ENCODE measurements at regions not wholly inside any gene's neighbourhood (a gene's known extent, or its start where the extent isn't known, plus 50 kb on each side); places are given as distances from the start of the nearest gene placed in this dataset.

DNA sequence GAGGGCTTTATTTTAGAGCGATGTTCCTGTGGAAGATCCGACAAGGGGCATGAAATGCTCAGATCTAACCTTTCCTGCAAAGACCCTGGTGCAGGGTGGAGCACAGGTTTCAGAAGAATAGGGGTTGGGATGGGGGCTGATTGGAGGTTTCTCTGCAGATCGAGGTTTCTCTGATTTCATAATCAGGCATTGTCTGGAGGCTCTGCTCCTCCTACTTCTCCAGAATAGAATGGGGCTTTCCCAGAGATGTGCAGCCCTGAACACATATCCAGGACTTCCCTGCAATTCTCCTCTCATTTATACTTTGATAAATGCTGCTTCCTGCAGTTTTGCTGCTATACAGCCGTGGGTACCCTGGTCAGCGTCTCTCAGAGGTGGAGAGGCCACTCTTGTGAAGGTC is 397.6 kb upstream of the BOD1L1 start:
- H3K4me1 Mint-ChIP-seq (ENCODE audit: low read depth) = no peaks in the 10 kb centered on the region
- no peak overlapping the region for H3K27ac Mint-ChIP-seq
- no peaks in the 10 kb centered on the region for H3K27me3 Mint-ChIP-seq (ENCODE audit: low read depth)
- H3K9me3 Mint-ChIP-seq = no peaks in the 10 kb centered on the region
- H3K4me3 Mint-ChIP-seq = no peak overlapping the region
- DNase-seq (ENCODE audit: low spot score) = no peak
- no peaks in the 10 kb centered on the region for H3K36me3 Mint-ChIP-seq (ENCODE audit: low read depth)

- Mint-ChIP-seq H3K4me3 (no peak overlapping the region), H3K27ac (no peak overlapping the region), H3K9me3 (no peaks in the 10 kb centered on the region), H3K4me1 (ENCODE audit: low read depth) (no peaks in the 10 kb centered on the region), H3K27me3 (ENCODE audit: low read depth) (no peaks in the 10 kb centered on the region), H3K36me3 (ENCODE audit: low read depth) (no peaks in the 10 kb centered on the region)
- no peak for DNase-seq (ENCODE audit: low spot score)
Measured at GRCh38 chr4:14025891-14026290, 398.4 kb upstream of the BOD1L1 start.

DNA sequence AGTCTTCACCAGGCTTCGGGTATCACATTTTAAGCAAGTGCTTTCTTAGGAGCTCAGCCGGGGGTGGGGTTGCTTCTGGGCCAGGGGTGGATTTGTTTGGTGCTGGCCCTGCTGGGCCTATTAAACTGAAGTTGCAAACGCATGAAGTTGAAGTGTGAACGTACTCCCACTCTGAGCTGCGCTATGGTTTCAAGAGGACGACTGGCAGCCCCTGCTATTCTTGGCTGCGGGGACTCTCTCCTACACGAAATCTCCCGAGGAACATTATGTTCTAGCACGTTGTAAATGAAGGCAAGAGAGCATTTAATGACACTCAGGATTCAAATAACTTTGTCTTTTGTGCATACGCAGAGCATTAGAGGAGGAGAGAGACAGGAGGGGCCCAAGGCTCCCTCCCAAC is 401.3 kb upstream of the BOD1L1 start:
- Mint-ChIP-seq H3K4me1 (ENCODE audit: low read depth) (no peaks in the 10 kb centered on the region), H3K27me3 (ENCODE audit: low read depth) (no peaks in the 10 kb centered on the region), H3K27ac (no peak overlapping the region), H3K36me3 (ENCODE audit: low read depth) (no peaks in the 10 kb centered on the region), H3K4me3 (no peak overlapping the region), H3K9me3 (no peaks in the 10 kb centered on the region)
- no peak for DNase-seq (ENCODE audit: low spot score)

DNA sequence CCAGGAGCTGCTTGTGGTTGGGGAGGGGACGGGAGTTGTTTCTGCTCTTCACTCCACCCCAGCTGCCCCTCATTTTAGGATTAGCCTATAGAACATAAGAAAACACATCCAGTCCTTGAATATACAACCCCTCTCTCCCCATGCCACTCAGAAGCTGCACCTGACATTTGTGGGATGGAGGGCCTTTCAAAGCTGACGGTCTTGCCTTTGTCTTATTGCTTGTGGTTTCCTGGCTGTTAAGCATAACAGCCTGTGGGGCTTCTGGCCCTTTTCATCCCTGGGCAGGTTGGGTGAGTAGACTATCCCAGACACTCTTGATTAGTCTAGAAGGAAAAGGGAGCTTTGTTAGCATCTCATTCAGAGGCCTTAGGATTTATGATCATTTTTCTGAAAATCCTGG is 407.6 kb upstream of the BOD1L1 start:
- Mint-ChIP-seq H3K9me3 (no peaks in the 10 kb centered on the region), H3K4me3 (no peak overlapping the region), H3K27ac (no peak overlapping the region), H3K36me3 (ENCODE audit: low read depth) (no peaks in the 10 kb centered on the region), H3K27me3 (ENCODE audit: low read depth) (no peaks in the 10 kb centered on the region), H3K4me1 (ENCODE audit: low read depth) (no peaks in the 10 kb centered on the region)
- DNase-seq (ENCODE audit: low spot score) = no peak

DNA sequence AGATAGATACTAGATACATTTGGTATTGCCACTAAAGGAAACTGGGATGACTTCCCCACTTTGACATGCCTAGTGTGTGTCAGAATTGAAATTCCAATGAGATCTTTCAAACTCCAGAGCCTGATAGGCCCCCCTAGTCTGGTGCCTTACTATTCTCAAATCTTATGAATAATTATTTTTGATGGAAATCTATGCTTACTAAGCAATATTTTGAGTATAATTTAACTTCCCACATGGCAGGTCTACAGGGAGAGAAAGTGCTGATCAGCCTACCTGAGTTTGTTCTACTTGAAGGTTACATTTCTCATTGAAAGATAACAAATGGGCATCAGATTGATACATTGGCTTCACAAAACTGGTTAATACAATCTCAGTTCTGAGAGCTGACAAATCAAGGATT is 415.7 kb upstream of the BOD1L1 start:
- no peak overlapping the region for H3K27ac Mint-ChIP-seq
- no peak for DNase-seq (ENCODE audit: low spot score)
- no peak overlapping the region for H3K4me3 Mint-ChIP-seq
- H3K36me3 Mint-ChIP-seq (ENCODE audit: low read depth) = no peaks in the 10 kb centered on the region
- no peaks in the 10 kb centered on the region for H3K27me3 Mint-ChIP-seq (ENCODE audit: low read depth)
- no peaks in the 10 kb centered on the region for H3K9me3 Mint-ChIP-seq
- no peaks in the 10 kb centered on the region for H3K4me1 Mint-ChIP-seq (ENCODE audit: low read depth)

- Mint-ChIP-seq H3K27ac (no peak overlapping the region), H3K4me3 (no peak overlapping the region), H3K4me1 (ENCODE audit: low read depth) (no peaks in the 10 kb centered on the region), H3K27me3 (ENCODE audit: low read depth) (no peaks in the 10 kb centered on the region), H3K9me3 (no peaks in the 10 kb centered on the region), H3K36me3 (ENCODE audit: low read depth) (no peaks in the 10 kb centered on the region)
- no peak for DNase-seq (ENCODE audit: low spot score)
Measured at GRCh38 chr4:14046642-14047041, 419.1 kb upstream of the BOD1L1 start.

DNA sequence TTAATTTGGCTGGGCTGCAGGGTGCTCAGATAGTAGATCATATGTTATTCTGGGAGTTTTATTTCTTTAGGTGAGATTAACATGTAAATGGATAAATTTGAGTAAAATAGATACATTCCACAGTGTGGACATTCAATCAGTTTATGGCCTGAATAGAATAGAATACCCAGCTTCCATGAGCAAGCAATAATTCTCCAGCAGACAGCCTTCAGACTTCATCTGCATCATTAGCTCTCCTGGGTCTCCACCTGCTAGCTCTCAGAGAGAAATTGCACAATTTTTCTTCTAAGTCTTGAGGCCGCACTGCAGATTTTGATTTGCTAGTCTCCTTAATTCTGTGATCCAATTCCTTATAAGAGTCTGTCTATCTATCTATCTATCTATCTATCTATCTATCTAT is 420.3 kb upstream of the BOD1L1 start:
- Mint-ChIP-seq H3K4me1 (ENCODE audit: low read depth) (no peaks in the 10 kb centered on the region), H3K9me3 (no peaks in the 10 kb centered on the region), H3K4me3 (no peak overlapping the region), H3K36me3 (ENCODE audit: low read depth) (no peaks in the 10 kb centered on the region), H3K27me3 (ENCODE audit: low read depth) (no peaks in the 10 kb centered on the region), H3K27ac (no peak overlapping the region)
- no peak for DNase-seq (ENCODE audit: low spot score)

- no peaks in the 10 kb centered on the region for H3K9me3 Mint-ChIP-seq
- no peaks in the 10 kb centered on the region for H3K4me1 Mint-ChIP-seq (ENCODE audit: low read depth)
- H3K27me3 Mint-ChIP-seq (ENCODE audit: low read depth) = no peaks in the 10 kb centered on the region
- no peak overlapping the region for H3K27ac Mint-ChIP-seq
- DNase-seq (ENCODE audit: low spot score) = no peak
- no peak overlapping the region for H3K4me3 Mint-ChIP-seq
- H3K36me3 Mint-ChIP-seq (ENCODE audit: low read depth) = no peaks in the 10 kb centered on the region
Measured at GRCh38 chr4:14049946-14050345, 422.4 kb upstream of the BOD1L1 start.

DNA sequence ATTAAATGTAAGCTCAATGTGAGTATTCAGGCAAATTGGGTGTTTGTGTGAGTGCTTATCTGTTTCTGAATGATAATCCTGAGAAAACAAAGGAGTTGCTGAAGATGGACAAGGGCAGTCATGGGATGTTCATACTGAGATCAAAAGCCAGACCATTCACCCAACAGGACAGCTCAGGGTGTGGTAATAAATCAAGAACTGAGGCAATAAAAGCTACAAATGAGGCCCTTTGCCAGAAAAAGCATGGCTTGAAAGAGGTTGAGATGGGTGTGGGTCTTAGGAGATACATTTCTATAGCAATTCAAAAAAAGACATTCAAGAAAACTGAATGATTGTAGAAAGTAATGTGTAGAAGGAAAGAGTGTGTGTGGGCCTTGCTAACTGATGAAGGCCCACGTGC is 425.8 kb upstream of the BOD1L1 start:
- Mint-ChIP-seq H3K36me3 (ENCODE audit: low read depth) (no peaks in the 10 kb centered on the region), H3K9me3 (peaks cover 3% of the 10 kb centered on the region), H3K27me3 (ENCODE audit: low read depth) (no peaks in the 10 kb centered on the region), H3K4me3 (no peak overlapping the region), H3K4me1 (ENCODE audit: low read depth) (no peaks in the 10 kb centered on the region), H3K27ac (no peak overlapping the region)
- DNase-seq (ENCODE audit: low spot score) = no peak

DNA sequence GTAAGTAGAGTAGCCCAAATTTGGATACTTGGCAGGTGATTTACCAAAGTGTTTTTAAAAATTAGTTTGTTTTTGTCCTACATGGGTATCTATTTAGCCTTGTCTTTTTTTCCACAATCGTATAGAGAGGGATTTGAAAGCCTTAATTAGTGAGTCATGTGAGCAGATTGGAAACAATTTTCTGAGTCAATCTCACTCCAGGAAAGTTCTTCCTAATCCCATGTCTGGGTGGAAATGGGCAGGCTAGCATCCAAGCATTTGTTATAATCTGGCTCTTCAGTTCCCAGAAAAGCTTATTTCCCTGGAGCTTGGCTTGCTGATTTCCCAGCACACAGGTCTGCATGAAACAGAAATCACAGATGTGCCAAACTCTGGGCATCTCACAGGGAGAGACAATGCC is 426.9 kb upstream of the BOD1L1 start:
- no peaks in the 10 kb centered on the region for H3K36me3 Mint-ChIP-seq (ENCODE audit: low read depth)
- no peak for DNase-seq (ENCODE audit: low spot score)
- no peak overlapping the region for H3K27ac Mint-ChIP-seq
- peaks cover 3% of the 10 kb centered on the region for H3K9me3 Mint-ChIP-seq
- no peaks in the 10 kb centered on the region for H3K27me3 Mint-ChIP-seq (ENCODE audit: low read depth)
- H3K4me1 Mint-ChIP-seq (ENCODE audit: low read depth) = no peaks in the 10 kb centered on the region
- H3K4me3 Mint-ChIP-seq = no peak overlapping the region

DNA sequence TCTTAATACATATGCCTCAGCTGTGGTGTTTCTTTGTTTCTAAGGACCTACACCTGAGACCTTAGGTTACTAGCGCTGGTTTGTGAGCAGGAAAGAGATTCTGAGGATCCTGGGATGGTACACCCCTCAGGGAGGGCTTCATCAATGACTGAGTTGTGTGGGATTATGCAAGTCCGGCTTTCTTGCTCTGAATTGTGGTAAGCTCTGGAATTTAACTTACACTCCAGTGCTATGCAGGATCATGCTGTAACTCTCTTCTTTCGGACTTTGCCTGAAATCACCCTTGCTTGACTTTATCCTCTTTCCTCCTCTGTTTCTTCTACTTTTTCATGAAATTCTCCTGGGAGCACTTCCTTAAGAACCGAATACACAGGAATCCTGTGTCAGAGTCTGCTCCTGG is 431.5 kb upstream of the BOD1L1 start:
- H3K9me3 Mint-ChIP-seq = peaks cover 3% of the 10 kb centered on the region
- no peaks in the 10 kb centered on the region for H3K36me3 Mint-ChIP-seq (ENCODE audit: low read depth)
- DNase-seq (ENCODE audit: low spot score) = no peak
- no peak overlapping the region for H3K27ac Mint-ChIP-seq
- no peak overlapping the region for H3K4me3 Mint-ChIP-seq
- no peaks in the 10 kb centered on the region for H3K4me1 Mint-ChIP-seq (ENCODE audit: low read depth)
- H3K27me3 Mint-ChIP-seq (ENCODE audit: low read depth) = no peaks in the 10 kb centered on the region

GRCh38 chr4:14064984-14065383 is 437.5 kb upstream of the BOD1L1 start:
- Mint-ChIP-seq H3K9me3 (no peaks in the 10 kb centered on the region), H3K4me1 (ENCODE audit: low read depth) (no peaks in the 10 kb centered on the region), H3K36me3 (ENCODE audit: low read depth) (no peaks in the 10 kb centered on the region), H3K27me3 (ENCODE audit: low read depth) (no peaks in the 10 kb centered on the region), H3K27ac (no peak overlapping the region), H3K4me3 (no peak overlapping the region)
- no peak for DNase-seq (ENCODE audit: low spot score)

DNA sequence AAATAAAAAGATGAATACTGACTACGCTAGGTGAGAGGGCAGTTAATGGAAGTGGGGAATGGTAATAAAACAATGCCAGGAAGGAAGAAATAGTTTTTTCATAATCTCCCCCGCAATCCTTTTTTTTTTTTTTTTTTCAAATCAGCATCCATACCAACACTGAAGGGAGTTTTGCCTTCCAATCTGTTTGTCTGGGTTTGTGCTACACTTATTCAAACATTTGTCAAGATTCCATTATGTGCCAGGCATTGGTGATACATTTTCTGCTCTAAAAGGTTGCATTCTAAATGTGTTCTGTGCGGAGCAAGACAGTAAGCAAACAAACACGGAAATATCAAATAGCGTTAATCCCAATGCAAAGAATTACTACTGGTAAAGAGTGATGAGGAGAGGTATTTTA is 437.9 kb upstream of the BOD1L1 start:
- Mint-ChIP-seq H3K36me3 (ENCODE audit: low read depth) (no peaks in the 10 kb centered on the region), H3K4me3 (no peak overlapping the region), H3K27ac (no peak overlapping the region), H3K27me3 (ENCODE audit: low read depth) (no peaks in the 10 kb centered on the region), H3K9me3 (no peaks in the 10 kb centered on the region), H3K4me1 (ENCODE audit: low read depth) (no peaks in the 10 kb centered on the region)
- no peak for DNase-seq (ENCODE audit: low spot score)

DNA sequence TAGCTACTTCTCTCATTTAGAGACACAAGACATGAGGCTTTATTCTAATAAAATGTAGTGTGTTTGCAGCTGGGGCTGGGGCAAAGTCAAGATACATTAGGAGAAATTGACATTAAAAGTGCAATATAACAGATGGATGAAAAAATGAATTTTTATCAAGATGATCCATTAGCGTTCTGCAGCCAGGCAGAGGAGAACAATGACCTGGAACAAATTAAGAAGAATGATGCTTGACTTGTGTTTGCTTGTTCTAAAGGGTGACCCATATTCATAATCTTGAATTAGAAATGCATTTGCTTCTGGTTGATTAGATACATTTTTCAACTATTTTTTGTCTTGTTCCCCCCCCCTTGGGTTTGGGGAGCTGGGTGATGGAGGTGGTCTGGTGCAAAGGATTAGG is 439.5 kb upstream of the BOD1L1 start:
- no peaks in the 10 kb centered on the region for H3K27me3 Mint-ChIP-seq (ENCODE audit: low read depth)
- H3K9me3 Mint-ChIP-seq = peaks cover 7% of the 10 kb centered on the region
- H3K4me1 Mint-ChIP-seq (ENCODE audit: low read depth) = no peaks in the 10 kb centered on the region
- no peak overlapping the region for H3K4me3 Mint-ChIP-seq
- DNase-seq (ENCODE audit: low spot score) = no peak
- H3K27ac Mint-ChIP-seq = no peak overlapping the region
- H3K36me3 Mint-ChIP-seq (ENCODE audit: low read depth) = no peaks in the 10 kb centered on the region

DNA sequence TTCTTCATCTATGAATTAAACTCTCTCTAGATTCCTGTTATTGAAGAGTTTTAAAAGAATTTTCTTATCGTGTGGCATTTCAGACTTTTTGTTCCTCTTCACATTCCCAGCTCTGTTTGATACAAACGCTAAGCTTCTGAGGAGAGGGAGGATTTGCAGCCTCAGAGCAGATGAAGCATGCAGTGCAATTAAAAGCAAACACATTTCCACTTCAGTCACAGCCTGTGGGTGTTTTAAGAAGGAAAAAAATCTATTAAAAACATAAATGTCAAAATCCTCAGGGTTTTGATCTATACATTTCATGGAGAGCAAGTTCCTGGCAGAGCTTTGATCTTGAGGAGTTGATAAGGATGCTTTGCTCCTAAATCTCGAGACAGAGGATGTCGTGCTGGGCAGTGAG is 442.4 kb upstream of the BOD1L1 start:
- H3K4me1 Mint-ChIP-seq (ENCODE audit: low read depth) = no peaks in the 10 kb centered on the region
- no peak overlapping the region for H3K4me3 Mint-ChIP-seq
- H3K9me3 Mint-ChIP-seq = peaks cover 26% of the 10 kb centered on the region
- H3K27me3 Mint-ChIP-seq (ENCODE audit: low read depth) = no peaks in the 10 kb centered on the region
- no peaks in the 10 kb centered on the region for H3K36me3 Mint-ChIP-seq (ENCODE audit: low read depth)
- no peak overlapping the region for H3K27ac Mint-ChIP-seq
- no peak for DNase-seq (ENCODE audit: low spot score)
